Left kidney (tissue), 1 donor: ENCODE measurements at regions not wholly inside any gene's neighbourhood (a gene's known extent, or its start where the extent isn't known, plus 50 kb on each side); places are given as distances from the start of the nearest gene placed in this dataset.

Source experiments
- DNase-seq: peaks from one replicate; pipeline ENCODE4 v3.0.0-alpha.2; 2013

DNA sequence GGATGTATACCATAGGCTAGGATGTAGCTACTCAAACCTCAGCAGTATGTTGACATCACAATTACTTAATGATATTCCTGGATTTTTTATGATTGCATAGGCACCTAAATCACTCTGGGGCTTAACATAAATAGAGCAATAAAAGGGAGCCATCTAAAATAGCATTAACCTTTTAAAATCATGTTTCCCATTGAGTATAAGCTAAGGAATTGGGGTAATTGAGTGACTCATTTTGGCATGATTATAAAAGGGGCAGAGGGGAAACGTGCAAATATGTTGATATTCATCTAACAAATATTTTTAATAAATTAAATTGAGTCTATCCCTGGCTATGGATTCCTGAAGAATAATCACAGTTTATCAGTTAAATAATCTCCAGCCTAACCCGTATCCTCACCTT is 74.0 kb upstream of the ADGRF1 start:
- DNase-seq = no peak

DNA sequence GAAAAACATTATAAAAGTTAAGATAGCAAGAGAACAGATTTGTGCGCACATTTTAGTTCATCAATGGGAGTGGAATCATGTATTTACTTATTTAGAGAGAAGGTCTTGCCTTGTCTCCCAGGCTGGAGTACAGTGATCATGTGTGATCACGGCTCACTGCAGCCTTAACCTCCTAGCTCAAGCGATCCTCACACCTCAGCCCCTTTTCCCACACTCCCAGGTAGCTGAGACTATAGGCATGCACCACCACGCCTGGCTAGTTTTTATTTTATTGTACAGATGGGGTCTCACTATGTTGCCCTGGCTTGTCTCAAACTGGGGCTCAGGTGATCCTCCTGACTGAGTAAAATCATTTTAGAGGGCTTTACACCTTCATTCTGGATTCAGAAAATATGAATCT is 72.3 kb upstream of the ADGRF1 start:
- no peak for DNase-seq

DNA sequence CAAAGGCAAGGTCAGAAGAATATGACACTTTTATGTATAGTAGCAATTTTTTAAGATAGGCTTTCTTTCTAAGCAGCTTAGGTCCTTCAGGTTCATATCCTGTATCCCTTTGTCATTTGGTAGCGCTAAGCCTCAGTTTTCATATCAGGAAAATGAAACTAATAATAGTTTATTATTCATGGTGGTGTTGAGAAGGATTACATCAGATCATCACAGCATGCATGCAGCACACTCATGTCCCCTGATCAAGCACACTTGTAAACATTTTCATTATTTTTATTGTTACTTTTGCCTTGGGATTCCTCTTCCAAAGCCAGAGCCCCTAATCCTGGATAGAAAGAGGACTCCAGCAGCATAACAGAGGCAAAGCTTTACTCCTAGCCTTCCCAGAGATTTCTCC is 70.2 kb upstream of the ADGRF1 start:
- DNase-seq = no peak

DNA sequence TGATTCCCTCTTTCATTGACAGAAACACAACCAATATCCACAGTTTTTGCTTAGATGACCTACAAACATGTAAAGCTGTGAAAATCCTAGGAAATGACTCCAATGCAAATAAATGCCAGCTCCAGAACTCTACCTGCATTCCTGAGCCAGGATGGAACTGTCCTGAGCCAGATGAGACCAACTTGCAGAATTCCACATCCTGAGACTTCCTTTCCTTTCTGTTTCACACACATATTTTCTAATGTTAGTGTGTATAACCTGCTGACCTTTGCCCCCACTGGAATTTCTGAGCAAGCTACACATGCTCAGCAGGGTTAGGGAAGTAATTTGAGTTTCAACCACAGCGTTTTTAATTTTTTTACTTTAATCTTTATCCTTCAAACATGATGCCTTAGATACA is 69.6 kb upstream of the ADGRF1 start:
- DNase-seq = no peak

DNA sequence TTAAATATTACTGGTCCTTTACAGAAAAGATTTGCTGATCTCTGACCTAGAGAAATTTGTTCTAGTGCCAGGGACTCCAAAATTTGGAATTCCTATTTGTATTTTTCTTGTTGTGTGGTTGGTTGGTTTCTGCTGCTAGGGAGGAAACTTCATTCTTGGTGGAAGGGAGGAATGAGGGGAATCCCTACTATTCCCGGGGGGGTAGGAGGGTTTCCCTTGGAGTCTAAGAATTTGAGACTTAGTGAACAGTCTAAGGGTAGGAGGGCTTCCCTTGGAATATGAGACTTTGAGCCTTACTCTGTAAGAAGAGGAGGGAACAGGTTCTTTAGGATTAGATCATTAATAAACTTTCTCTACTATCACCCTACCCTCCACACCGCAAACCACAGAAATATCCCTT is 67.1 kb upstream of the ADGRF1 start:
- DNase-seq = no peak

DNA sequence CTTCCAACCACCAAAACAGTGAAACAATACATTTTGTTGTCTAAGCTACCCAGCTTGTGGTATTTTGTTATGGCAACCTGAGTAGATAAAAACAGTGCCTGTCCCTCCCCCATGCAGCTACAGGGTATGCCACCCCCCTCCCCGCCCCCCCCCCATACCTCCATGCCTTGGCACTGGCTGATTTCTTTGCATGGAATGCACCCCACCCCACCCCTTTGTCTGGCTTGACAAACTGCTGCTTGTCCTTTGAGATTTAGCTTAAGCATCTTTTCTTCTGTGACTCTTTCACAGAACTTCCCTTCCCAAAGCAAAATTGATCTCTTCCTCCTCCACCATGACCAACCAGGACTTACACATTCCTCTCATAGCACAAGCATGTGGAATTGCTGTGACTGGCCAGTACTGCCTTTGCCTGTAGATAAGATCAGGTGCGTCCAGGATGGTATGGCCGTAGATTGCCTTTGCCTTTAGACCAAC is 64.6 kb upstream of the ADGRF1 start:
- no peak for DNase-seq

DNA sequence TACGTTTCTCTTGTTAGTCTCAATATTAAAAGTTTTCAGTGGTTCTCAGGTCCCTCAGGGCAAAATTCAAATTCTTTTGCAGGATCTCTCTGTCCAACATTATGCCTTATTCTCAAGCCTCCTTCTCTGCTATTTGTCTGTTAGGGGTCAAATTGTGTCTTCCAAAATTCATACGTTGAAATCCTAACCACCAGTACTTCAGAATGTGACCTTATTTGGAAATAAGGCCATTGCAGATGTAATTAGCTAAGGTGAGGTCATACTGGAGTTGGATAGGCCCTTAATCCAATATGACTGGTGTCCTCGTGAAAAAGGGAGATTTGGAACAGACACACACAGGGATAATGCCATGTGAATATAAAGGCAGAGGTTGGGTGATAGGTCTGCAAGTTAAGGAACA is 64.1 kb upstream of the ADGRF1 start:
- DNase-seq = no peak

DNA sequence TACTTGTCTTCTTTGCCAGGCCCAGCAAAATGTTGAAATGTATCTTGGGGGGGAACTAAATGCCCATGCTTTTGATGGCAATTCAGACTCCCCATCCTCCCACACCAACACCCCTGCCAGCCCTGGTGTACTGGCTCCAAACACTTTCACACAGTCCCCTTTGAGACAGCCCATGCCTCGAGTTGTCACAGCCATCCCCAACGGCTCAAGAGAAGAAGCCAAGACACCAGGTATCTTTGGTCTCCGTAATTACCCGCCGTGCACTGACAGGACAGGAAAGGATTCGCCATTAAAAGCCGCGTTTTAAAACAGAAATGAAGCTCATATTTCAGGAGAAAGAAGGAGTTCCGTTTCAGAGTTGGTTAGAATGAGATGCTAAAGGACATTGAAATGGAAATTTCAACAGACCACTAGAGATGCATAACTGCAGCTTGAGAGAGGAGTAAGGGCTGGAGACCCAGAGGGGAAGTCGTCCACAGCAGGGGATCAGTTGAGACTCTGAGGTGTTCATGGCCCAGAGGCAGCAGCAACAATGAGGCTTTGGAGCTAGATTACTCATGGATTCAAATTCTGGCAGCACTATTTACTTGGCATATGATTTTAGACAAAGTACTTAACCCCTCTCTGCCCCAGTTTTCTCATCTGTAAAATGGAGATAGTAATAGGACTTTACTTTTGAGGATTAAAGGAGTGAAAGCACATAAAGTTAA is 63.5 kb upstream of the ADGRF1 start:
- no peak for DNase-seq

DNA sequence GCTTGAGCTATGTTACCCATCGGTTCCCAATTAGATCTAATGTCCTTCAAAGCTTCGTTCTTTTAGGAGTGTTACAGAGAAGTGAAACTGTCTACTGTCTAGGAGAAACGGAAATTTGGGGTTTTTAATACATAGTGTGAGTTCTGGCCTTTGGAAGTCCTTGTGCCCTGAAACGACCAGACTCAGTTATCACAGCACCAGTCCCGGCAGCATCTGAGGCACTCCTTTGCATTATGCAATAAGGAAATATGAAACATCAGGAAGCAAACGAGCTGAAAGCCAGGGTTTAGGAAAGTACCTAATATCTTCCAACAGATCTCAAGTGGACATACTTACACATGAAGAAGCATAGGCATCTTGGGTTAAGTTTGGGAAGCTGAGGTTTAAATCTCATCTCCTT is 61.8 kb upstream of the ADGRF1 start:
- DNase-seq = no peak

DNA sequence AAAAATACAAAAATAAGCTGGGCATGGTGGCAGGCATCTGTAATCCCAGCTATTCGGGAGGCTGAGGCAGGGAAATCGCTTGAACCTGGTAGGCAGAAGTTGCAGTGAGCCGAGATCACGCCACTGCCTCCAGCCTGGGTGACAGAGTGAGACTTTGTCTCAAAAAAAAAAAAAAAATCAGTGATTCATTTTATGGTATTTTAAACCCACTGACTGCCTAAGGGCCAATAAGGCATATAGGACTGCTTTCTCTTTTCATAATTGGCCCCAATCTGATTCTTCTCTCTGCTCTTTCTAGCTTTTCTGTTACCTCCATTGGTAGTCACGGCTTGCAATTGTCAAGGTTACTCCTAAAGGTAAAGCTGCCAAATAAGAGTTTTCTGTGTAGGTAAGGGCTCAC is 60.2 kb upstream of the ADGRF1 start:
- DNase-seq = no peak

DNA sequence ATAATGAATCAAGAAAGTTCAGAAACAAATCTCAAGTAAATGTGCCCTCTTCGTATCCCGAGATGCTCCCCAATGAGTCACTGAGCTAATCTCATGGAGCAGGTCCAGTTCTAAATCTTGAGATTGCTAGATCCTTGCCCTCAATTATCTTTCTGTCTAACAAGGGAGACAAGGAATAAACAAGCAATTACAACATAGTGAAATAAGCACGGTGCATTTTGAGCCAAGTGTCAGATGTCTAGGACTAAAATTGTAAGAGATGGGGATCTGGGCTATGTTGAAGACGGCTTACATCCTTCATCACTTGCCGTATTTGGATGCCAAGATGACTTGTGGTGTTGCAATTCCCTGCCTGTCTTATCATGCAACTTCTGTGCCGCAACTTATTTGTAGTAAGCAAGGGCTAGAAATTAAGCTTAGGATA is 56.5 kb upstream of the ADGRF1 start:
- DNase-seq = no peak

DNA sequence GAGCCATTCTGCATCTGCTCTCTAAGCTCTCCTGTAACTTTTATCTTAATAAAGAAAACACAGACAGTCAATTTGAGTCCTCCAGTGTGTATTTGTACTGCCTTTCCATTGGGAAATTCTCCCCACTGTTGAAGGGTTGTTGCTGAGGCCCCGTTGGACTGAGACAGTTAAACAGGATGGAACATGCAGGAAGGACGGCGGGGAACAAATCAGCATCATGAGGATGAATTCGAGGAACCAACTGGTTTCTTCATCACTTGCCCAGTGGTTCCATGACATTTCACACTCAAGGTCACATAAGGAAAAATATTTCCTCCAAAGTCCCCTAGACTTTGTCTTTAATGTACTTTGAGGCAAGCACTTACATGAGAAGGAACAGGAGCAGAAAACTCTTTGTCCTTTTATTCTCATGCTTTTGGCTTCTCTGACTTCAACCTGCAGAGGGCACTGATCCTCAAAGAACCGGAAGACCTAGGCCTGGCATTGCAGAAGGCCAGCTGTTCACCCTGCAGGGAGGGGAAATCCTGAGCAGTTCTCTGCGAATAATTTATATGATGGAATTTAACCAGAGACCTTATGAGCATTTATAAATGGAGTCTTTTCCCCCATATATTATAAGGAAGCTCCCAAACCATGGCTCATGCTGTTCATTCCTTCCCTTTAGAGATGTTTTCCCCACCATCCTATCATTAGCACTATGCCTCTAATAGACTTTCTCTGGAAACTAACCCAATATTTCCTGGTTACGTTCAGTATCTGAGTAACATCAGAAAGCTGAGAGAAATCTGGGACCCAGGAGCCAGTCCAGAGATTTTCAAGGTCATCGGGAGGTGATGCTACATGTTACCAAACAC is 55.2 kb upstream of the ADGRF1 start:
- DNase-seq = peak; percentile 83

DNA sequence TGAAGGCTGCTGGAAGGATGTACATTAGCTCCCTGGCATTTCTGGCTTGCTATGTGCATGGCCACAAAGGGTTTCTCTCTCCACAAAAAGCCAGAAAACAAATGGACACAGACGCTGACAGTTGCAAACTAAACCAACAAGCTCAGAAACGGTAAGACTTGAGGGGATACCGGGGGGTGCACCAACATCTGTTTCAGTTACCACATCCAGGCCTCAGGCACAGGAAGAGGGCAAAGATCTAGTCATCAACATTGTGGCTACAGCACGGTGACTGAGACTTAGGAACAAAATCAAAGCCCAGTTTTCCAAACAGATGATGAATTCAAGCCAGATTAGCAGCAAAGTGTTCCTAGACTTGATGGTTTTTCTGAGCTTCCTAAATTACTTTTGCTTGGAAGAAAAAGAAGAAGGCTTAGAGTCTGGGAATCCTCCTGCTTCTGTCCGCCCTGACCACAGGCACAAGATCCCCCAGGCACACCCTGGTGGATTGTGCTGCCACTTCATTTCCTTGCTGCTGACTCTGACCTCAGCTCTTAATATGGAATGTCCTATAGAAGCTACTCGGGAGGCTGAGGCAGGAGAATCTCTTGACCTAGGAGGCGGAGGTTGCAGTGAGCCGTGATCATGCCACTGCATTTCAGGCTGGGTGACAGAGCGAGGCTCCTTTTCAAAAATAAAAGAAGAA is 54.2 kb upstream of the ADGRF1 start:
- no peak for DNase-seq

DNA sequence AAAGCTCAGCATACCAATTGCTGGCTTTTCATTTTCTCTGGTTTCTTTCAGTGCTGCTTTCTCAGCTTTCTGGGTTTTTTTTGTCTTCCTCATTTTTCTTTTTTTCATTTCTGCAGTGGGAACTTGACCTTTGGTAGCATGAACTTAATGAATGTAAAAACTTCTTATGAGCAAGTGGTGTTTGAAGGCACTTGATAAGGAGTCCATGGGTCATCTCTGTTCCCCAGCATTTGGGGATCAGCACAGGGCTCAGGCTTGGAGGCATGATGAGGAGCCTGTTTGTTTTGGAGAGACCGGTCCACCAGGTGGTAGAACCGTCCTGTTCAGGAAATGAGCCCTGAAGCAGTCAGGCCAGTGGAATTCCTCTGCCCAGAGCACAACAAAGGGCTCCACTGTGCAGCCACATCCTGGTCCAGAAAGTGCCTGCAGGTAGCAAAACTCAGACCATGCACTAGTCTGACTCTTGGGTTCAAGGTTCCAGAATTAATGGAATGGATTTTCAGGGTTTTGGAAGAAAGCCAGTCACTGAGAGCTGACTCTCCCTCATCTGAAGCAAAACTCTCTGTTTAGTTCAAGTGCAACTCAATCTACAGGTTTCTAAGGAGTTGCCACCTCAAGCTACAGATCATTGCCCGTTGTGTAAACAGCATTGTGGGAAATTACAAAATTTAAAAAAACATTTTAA is 52.3 kb upstream of the ADGRF1 start:
- no peak for DNase-seq

DNA sequence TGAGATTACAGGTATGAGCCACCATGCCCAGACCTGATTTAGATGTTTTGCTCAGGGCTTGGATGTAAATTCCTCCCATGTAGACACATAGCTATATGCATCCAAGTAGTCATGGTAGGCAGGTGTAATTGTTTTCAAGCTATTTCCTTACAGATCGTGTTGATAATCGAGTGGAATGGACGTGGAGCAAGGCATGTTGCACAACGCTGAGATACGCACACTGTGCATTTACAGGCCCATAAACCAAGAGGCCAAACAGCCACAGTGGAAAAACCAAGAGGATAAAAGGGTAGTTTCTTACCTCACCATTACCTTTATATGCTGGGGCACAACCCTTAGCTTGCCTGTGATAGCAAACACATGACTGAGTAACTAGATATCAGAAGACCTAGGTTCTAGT is 51.0 kb upstream of the ADGRF1 start:
- DNase-seq = no peak

DNA sequence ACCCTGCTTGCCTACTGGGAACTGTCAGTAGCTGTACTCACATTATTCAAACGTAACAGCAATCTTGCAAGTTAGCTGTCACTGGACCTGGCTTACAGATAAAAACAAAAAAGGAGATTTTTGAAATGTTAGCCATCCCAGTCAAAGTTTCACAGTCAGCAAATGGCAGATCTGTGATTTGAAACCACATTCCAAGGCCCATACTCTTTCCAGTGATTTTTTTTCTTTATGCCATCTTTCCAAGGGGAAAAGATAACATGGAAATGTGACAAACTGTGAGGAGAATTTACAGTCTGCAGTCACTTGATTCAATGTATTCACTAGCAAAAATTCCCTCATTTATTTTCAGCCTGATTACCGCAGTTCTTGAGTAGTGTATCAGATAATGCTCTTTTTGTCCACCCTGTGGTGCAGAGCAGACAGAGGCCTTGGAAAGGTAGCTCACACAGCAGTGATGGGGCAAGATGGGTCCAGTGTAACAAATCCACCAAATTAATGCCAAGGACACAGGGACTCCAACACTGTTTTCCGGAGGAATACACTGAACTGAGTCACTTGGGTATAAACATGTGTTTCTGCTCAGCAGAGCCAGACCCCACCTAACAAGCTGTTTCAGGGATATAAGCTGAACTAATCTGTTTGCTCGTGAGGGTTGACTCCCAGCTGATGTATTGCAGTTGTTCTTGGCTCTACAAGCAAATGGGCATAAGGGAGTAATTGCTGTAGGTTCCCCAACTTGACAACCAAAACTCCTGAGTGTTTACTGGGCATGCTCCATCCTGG is 49.9 kb upstream of the ADGRF1 start:
- DNase-seq = no peak
